Pons (tissue), 1 donor: ENCODE measurements at regions not wholly inside any gene's neighbourhood (a gene's known extent, or its start where the extent isn't known, plus 50 kb on each side); places are given as distances from the start of the nearest gene placed in this dataset.

Experiments
- DNase-seq: peaks from one replicate; pipeline ENCODE4 v3.0.0-alpha.2; 2016; ENCODE audit warnings: low spot score

- DNase-seq, result no peak
Measured at GRCh38 chr20:41951615-41952014, 333.4 kb upstream of the CHD6 start.

GRCh38 chr20:41939659-41940058, 321.5 kb upstream of the CHD6 start:
- no peak for DNase-seq

- DNase-seq, result no peak
Measured at GRCh38 chr20:41938353-41938752, 320.2 kb upstream of the CHD6 start.

- no peak for DNase-seq
Measured at GRCh38 chr20:41935259-41935791, 317.1 kb upstream of the CHD6 start.

- DNase-seq, result no peak
Measured at GRCh38 chr20:41932431-41932830, 314.3 kb upstream of the CHD6 start.

- no peak for DNase-seq
Measured at GRCh38 chr20:41927655-41928054, 309.5 kb upstream of the CHD6 start.

- DNase-seq, result peak; percentile 25
Measured at GRCh38 chr20:41927189-41927588, 309.0 kb upstream of the CHD6 start.

GRCh38 chr20:41925476-41925875, 307.3 kb upstream of the CHD6 start:
- DNase-seq, result no peak

- DNase-seq, result no peak
Measured at GRCh38 chr20:41923624-41924023, 305.4 kb upstream of the CHD6 start.

- no peak for DNase-seq
Measured at GRCh38 chr20:41913146-41913545, 295.0 kb upstream of the CHD6 start.

GRCh38 chr20:41910558-41910957, 292.4 kb upstream of the CHD6 start:
- DNase-seq, result no peak

GRCh38 chr20:41905199-41905598, 287.0 kb upstream of the CHD6 start:
- no peak for DNase-seq

- no peak for DNase-seq
Measured at GRCh38 chr20:41903586-41903985, 285.4 kb upstream of the CHD6 start.

- DNase-seq, result no peak
Measured at GRCh38 chr20:41902346-41902745, 284.2 kb upstream of the CHD6 start.

- no peak for DNase-seq
Measured at GRCh38 chr20:41900201-41900691, 282.1 kb upstream of the CHD6 start.

- DNase-seq, result no peak
Measured at GRCh38 chr20:41897708-41898107, 279.5 kb upstream of the CHD6 start.

GRCh38 chr20:41895241-41896032, 277.3 kb upstream of the CHD6 start:
- no peak for DNase-seq

GRCh38 chr20:41894255-41894963, 276.2 kb upstream of the CHD6 start:
- no peak for DNase-seq

- DNase-seq, result no peak
Measured at GRCh38 chr20:41892031-41892430, 273.9 kb upstream of the CHD6 start.

GRCh38 chr20:41889844-41890224, 271.7 kb upstream of the CHD6 start:
- no peak for DNase-seq

- no peak for DNase-seq
Measured at GRCh38 chr20:41889126-41889843, 271.1 kb upstream of the CHD6 start.

- DNase-seq, result no peak
Measured at GRCh38 chr20:41888434-41888833, 270.3 kb upstream of the CHD6 start.

- DNase-seq, result no peak
Measured at GRCh38 chr20:41887500-41887899, 269.3 kb upstream of the CHD6 start.
